Ascending aorta (tissue), 2 donors: ENCODE measurements at regions not wholly inside any gene's neighbourhood (a gene's known extent, or its start where the extent isn't known, plus 50 kb on each side); places are given as distances from the start of the nearest gene placed in this dataset.

Experiments used
- DNase-seq, 2 donors: peaks; one replicate each; pipeline ENCODE4 v3.0.0-alpha.2; 2019; ENCODE audit warnings: low spot score in 2 of 2
- H3K27ac ChIP-seq, 2 donors: fragments of 200-600 bp; sonication (generic); one replicate each; pipeline ENCODE4 v1.5.1; 2016 to 2017; ENCODE audit warnings: mild to moderate bottlenecking in 1 of 2
- H3K27me3 ChIP-seq: fragments of 200-600 bp; sonication (generic); one replicate; pipeline ENCODE4 v1.5.1; 2017
- H3K36me3 ChIP-seq, 2 donors: fragments of 200-600 bp; sonication (generic); one replicate each; pipeline ENCODE4 v1.5.1; 2016
- H3K4me1 ChIP-seq, 2 donors: fragments of 200-600 bp; sonication (generic); one replicate each; pipeline ENCODE4 v1.5.1; 2016 to 2017; ENCODE audit warnings: mild to moderate bottlenecking in 1 of 2
- H3K4me3 ChIP-seq, 2 donors: fragments of 200-600 bp; sonication (generic); one replicate each; pipeline ENCODE4 v1.5.1; 2016 to 2017; ENCODE audit warnings: mild to moderate bottlenecking in 1 of 2
- H3K9me3 ChIP-seq, 2 donors: fragments of 200-600 bp; sonication (generic); one replicate each; pipeline ENCODE4 v1.5.1; 2016
- CTCF ChIP-seq, 3 experiments: fragments of 200-600 bp in 2 of 3; fragments of 450-650 bp in 1 of 3; sonication (generic) in 2 of 3; IDR thresholded peaks; one replicate each; pipeline ENCODE4 v1.5.1; 2016 to 2019; ENCODE audit warnings: antibody characterized with exemption in 3 of 3, mild to moderate bottlenecking in 1 of 3, moderate library complexity in 1 of 3
- intact Hi-C: fragments of 100-400 bp; cut with DNase I; formaldehyde crosslinking; loops from one replicate; pipeline ENCODE4 v1.15.1; 2023

- Histone ChIP-seq H3K27me3 (no peaks in the 10 kb centered on the region), H3K9me3 (no peaks in the 10 kb centered on the region), H3K36me3 (no peaks in the 10 kb centered on the region), H3K27ac (no peak overlapping the region), H3K4me3 (no peak overlapping the region), H3K4me1 (no peaks in the 10 kb centered on the region)
- intact Hi-C loops = no loop called here
- no peak for DNase-seq
- no peak for TF ChIP-seq CTCF (IDR thresholded peaks at IDR 0.05)
Measured at GRCh38 chrX:16517039-16517605, 132.8 kb upstream of the S100G start.

GRCh38 chrX:16518131-16518530 lies 131.8 kb upstream of the S100G start:
- DNase-seq = no peak

DNA sequence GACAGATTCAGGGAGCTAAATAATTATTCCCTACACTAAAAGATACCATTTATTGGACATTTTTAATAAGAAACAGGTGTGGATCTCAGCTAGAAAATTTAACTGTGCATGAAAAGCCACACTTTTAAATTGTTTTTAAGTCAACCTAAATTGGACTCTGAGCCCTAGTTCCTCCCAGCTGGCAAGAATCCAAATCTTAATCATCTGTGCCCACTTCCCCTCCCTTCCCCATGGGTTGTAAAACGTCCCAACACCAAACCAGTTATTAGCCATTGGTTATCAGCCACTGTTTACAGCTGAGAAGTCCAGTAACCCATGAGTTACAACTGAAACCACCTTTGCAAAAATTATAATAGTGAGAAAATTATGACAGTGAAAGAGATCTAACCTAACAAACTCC lies 125.6 kb upstream of the S100G start:
- no peak for DNase-seq
- intact Hi-C loops = no loop called here
- H3K27ac ChIP-seq = no peak overlapping the region
- H3K36me3 ChIP-seq = no peaks in the 10 kb centered on the region
- TF ChIP-seq CTCF (IDR thresholded peaks at IDR 0.05) = no peak
- H3K4me1 ChIP-seq = no peaks in the 10 kb centered on the region
- no peak overlapping the region for H3K4me3 ChIP-seq
- no peaks in the 10 kb centered on the region for H3K27me3 ChIP-seq
- H3K9me3 ChIP-seq = no peaks in the 10 kb centered on the region

More at GRCh38 chrX:16518131-16518530, 131.8 kb upstream of the S100G start:
- H3K4me3 ChIP-seq = no peak overlapping the region
- no peak for TF ChIP-seq CTCF (IDR thresholded peaks at IDR 0.05)
- H3K27me3 ChIP-seq = no peaks in the 10 kb centered on the region
- H3K4me1 ChIP-seq = no peaks in the 10 kb centered on the region
- intact Hi-C loops = no loop called here
- H3K27ac ChIP-seq = no peak overlapping the region
- H3K36me3 ChIP-seq = no peaks in the 10 kb centered on the region
- no peaks in the 10 kb centered on the region for H3K9me3 ChIP-seq

DNA sequence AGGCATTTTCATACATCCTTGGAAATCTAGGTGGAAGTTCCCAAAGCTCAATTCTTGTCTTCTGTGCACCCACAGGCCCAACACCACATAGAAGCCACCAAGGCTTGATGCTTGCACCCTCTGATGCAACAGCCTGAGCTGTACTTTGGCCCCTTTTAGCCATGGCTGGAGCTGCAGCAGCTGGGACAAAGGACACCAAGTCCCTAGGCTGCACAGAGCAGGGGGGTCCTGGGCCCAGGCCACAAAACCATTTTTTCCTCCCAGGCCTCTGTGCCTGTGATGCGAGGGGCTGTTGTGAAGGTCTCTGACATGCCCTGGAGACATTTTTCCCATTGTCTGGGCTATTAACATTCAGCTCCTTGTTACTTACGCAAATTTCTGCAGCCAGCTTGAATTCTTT lies 124.0 kb upstream of the S100G start:
- DNase-seq = no peak
- Histone ChIP-seq H3K36me3 (no peaks in the 10 kb centered on the region), H3K4me1 (no peaks in the 10 kb centered on the region), H3K9me3 (no peaks in the 10 kb centered on the region), H3K27ac (no peak overlapping the region), H3K27me3 (no peaks in the 10 kb centered on the region), H3K4me3 (no peak overlapping the region)
- no peak for TF ChIP-seq CTCF (IDR thresholded peaks at IDR 0.05)
- intact Hi-C loops = no loop called here

- Histone ChIP-seq H3K27ac (no peak overlapping the region), H3K9me3 (no peaks in the 10 kb centered on the region), H3K4me3 (no peak overlapping the region), H3K4me1 (no peaks in the 10 kb centered on the region), H3K36me3 (no peaks in the 10 kb centered on the region), H3K27me3 (no peaks in the 10 kb centered on the region)
- no peak for DNase-seq
- intact Hi-C loops = no loop called here
- TF ChIP-seq CTCF (IDR thresholded peaks at IDR 0.05) = no peak
Measured at GRCh38 chrX:16528620-16529019, 121.3 kb upstream of the S100G start.
